Cardiac septum (tissue), 1 donor: ENCODE measurements at regions not wholly inside any gene's neighbourhood (a gene's known extent, or its start where the extent isn't known, plus 50 kb on each side); places are given as distances from the start of the nearest gene placed in this dataset.
"Not testable (repeated sequence)": the region's sequence is repeated elsewhere in the genome, so short reads cannot be mapped to it uniquely, and the experiment has no call there.

Experiments
- DNase-seq: peaks from one replicate; pipeline ENCODE4 v3.0.0-alpha.2; 2020; ENCODE audit warnings: low spot score
- intact Hi-C: fragments of 100-400 bp; cut with DNase I; formaldehyde crosslinking; loops from one replicate; pipeline ENCODE4 v1.14.0; 2022
- donor health status: DM: no; HTN: no; CAD: no.

DNA sequence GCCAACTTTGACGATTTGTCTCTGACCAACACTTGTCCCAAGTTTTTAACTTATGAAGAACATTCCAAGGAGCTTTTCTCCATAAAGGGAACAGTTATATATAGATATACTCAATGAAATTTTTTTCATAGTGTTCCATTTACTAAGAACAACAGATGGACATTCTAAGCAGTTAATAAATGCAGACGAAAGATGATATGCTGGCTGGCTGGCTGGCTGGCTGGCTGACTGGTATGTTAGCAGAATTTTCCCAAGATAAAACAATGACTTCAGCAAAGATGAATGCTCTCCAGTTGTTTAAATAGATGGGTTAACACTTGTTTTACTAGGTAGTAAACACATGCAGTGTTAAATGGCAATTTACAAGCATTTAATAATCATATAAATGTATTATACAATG is 62.2 kb downstream of the SPANXN3 start:
- no peak for DNase-seq

GRCh38 chrX:143437439-143437838 is 79.8 kb downstream of the SPANXN3 start:
- intact Hi-C loops, result no loop called here
- no peak for DNase-seq

More for the DNA sequence above, 62.2 kb downstream of the SPANXN3 start:
- intact Hi-C loops, result loop anchor here (10.0 kb wide), 1 partner anchor 180 kb away; the partner anchor contains the start of gene SLITRK4

DNA sequence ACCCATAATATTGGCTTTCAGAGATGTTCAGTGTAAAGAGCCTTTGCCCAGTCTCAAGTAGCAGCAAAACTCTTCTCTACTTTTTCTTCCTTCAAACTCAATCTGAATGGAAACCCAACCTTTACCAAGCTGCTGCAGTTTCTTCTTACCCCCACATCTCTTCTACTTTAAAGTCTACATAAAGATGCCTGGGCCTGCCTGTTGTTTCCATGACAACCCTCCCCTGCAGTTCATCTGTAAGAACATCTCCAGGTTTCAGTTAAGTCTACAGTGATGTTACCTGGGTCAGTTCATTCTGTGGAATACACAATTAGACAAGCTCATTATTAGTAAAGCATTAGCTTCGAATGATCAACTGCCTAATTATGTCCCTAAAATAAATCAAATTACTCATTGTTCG is 81.4 kb downstream of the SPANXN3 start:
- no peak for DNase-seq
- intact Hi-C loops, result no loop called here

GRCh38 chrX:143429811-143430210 is 87.5 kb downstream of the SPANXN3 start:
- no peak for DNase-seq

DNA sequence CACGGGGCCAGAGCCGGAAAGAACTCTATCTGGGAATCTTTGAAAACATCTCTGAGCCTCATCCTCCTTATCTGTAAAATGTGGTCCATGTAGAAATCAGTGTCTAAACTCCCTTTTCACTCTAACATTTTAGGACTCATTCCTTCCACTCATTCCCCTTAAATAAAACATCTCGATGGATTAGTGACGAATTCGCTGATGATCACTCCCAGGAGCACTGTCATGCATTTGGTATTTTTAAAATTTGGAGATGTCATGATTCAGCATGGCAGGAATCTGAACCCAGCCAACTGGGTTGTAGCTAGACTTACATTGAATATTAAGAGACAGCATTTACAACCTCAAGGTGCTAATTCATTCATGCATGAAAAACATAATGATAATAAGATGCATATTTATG is 88.1 kb downstream of the SPANXN3 start:
- DNase-seq, result no peak
- intact Hi-C loops, result no loop called here

More at GRCh38 chrX:143429811-143430210, 87.5 kb downstream of the SPANXN3 start:
- intact Hi-C loops, result no loop called here

DNA sequence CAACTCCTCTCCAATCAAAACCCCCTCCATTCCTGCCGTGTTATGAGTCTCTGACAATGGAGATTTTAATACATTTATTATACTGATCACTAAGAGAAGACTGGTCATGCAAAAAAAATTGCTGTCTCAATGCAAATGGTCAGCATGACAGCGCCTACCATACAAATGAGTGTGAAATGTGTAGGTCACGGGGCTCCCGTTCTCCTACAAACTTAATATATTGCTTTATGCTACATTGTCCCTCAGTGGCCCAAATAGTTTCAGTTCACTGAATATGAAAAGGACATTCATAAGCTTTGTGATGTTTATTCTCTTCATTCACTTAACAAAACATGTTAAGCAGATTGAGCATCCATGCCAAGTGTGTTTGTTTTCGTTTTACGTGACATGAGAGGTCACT is 116.1 kb downstream of the SPANXN3 start:
- DNase-seq, result no peak
- intact Hi-C loops, result no loop called here

DNA sequence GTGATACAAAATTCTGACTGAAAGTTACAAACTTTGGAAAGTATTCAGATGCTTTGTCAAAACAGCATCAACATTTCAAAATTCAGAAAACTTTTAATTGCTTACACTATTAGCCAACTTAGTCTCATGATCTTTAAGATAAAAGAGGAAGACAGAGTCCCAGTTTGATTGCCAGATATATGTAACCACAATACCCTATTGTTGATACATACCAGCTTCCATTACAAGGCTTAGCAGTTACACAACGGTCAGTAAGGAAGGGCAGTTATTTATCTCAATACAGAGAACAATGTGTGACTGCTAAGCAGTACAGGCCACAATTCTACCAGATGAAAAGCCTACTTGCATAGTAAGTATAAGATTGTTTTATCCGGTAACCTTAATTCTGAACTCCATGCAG is 138.4 kb downstream of the SPANXN3 start:
- intact Hi-C loops, result no loop called here
- no peak for DNase-seq

DNA sequence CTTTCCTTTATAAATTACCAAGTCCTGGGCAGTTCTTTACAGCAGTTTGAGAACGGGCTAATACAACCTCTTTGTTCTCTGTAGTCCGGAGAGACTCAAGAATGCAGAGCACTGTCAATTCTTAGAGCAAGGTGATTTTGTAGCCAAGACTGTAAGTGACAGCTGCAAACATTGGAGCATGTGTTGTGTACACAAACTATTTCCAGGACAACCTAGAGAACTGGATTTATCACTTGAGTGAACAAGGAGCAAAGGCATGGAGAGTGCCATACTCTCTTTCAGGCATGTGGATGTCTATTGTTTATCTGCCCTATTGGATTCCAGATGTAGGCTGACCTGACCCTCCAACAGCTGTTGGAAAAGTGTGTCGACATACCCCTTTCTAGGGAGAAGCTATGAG is 153.9 kb downstream of the SPANXN3 start:
- intact Hi-C loops, result no loop called here
- DNase-seq, result no peak

- no peak for DNase-seq
- intact Hi-C loops, result no loop called here
Measured at GRCh38 chrX:143340190-143340589, 177.1 kb downstream of the SPANXN3 start.

GRCh38 chrX:143336261-143336660 is 181.0 kb downstream of the SPANXN3 start:
- intact Hi-C loops, result no loop called here
- no peak for DNase-seq

DNA sequence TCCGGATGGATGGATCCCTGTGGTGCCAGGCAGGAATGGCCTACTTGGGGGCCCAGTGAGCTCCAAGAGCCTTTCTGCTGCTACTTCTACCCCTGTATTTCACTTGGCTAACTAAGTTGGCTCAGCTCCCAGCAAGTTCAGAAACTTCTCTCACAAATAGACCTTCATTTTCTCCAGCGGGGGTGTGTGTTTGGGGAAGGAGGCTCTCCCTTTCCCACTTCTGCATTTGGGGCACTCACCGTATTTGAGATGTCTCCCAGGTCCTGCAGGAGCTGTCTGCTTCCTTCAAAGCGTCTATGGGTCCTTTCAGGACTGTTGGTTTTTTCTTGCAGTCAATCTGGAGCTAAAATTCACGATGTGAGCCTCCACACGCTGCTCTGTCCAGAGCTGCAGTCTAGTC is 197.7 kb downstream of the SPANXN3 start:
- intact Hi-C loops, result no loop called here
- no peak for DNase-seq

DNA sequence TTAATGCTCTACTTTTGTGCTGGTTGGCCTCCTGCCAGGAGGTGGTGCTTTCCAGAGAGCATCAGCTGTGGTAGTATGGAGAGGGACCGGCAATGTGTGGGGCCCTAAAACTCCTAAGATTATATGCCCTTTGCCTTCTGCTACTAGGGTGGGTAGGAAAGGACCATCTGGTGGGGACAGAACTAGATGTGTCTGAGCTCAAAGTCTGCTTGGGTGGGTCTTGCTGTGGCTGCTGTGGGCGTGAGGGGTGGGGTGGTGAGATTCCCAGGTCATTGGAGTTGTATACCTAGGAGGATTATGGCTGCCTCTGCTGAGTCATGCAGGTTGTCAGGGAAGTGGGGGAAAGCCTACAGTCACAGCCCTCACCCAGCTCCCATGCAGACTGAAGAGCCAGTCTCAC is 198.4 kb downstream of the SPANXN3 start:
- intact Hi-C loops, DNase-seq: not testable (repeated sequence)

GRCh38 chrX:143306991-143307937 is 210.0 kb downstream of the SPANXN3 start:
- intact Hi-C loops, result no loop called here

GRCh38 chrX:143304518-143304917 is 212.8 kb downstream of the SPANXN3 start:
- no peak for DNase-seq
- intact Hi-C loops, result no loop called here

More at GRCh38 chrX:143306991-143307937, 210.0 kb downstream of the SPANXN3 start:
- no peak for DNase-seq

DNA sequence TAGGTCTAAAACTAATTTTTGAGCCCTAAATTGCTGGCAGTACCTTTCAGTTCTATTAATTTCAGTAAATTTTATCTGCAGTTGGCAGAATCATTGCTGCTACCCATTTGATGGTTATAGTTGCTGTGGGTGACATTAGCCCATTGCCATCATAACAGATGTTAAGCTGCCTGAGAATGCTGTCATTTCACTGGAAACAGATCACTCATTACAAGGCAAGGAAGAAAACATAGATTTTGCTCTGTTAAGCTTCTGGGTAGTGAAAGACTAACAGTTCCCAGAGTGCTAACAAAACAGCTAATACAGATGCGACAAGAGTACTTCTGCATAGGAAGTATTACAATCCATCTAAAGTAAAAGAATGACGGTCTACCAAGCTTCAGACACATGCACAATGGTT is 213.2 kb downstream of the SPANXN3 start:
- DNase-seq, result no peak
- intact Hi-C loops, result no loop called here

GRCh38 chrX:143298663-143299241 is 218.5 kb downstream of the SPANXN3 start:
- intact Hi-C loops, result no loop called here

GRCh38 chrX:143296521-143296920 is 220.8 kb downstream of the SPANXN3 start:
- DNase-seq, result no peak
- intact Hi-C loops, result no loop called here

More at GRCh38 chrX:143298663-143299241, 218.5 kb downstream of the SPANXN3 start:
- no peak for DNase-seq

DNA sequence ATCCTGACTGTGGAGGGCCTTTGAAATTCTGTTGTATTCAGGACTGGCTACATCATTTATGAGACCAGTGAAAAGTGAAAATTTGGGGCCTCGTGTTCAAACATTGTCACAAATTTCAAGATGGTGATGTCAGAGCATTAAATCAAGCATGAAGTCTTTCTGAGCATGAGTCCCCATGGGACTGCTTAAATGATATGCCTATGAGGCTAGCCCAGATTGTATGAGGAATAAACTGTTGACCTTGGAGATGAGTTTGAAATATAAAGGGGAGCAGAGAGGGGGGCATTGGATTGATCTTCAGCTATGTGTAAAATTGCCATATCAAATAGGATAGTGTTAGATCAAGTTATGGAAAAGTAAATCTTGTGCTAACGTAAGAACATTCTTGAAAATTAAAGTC is 230.0 kb downstream of the SPANXN3 start:
- intact Hi-C loops, result no loop called here

DNA sequence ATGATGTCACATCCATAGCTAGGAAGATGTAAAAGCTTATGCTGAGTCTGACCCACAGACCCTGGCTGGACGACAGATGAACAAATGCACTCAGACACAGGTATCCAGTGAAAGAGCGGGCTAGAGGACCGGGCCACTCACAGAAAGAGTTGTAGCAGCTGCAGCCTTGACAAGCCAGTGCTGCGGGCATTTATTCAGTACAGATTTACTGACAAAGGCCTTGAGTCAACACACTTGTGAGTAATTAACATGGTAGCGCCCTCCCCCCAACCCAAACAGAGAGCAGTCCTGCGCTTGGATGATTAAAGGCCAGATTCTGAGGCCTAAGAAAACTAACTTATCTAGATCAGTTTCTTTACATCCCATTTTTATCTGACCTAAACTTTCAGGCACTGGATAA is 244.6 kb downstream of the SPANXN4 start:
- intact Hi-C loops, result no loop called here
- no peak for DNase-seq

More for the DNA sequence above, 230.0 kb downstream of the SPANXN3 start:
- DNase-seq, result no peak

- intact Hi-C loops, DNase-seq: not testable (repeated sequence)
Measured at GRCh38 chrX:143244593-143244992, 218.9 kb downstream of the SPANXN4 start.

GRCh38 chrX:143240658-143241057 is 214.9 kb downstream of the SPANXN4 start:
- intact Hi-C loops, result no loop called here
- no peak for DNase-seq
